GM23248 (cell line): ENCODE measurements at regions not wholly inside any gene's neighbourhood (a gene's known extent, or its start where the extent isn't known, plus 50 kb on each side); places are given as distances from the start of the nearest gene placed in this dataset.

Experiments
- EZH2 ChIP-seq: fragments of 200-600 bp; sonication (generic); IDR thresholded peaks from 2 replicates; pipeline ENCODE4 v1.6.1; 2018; ENCODE audit warnings: antibody characterized with exemption, mild to moderate bottlenecking; ENCODE audit not compliant: insufficient read depth, poor library complexity, severe bottlenecking
- EZH2phosphoT487 ChIP-seq: fragments of 200-600 bp; sonication (generic); IDR thresholded peaks from 2 replicates; pipeline ENCODE4 v1.6.1; 2018; ENCODE audit warnings: antibody characterized with exemption, moderate library complexity, mild to moderate bottlenecking, low read depth; ENCODE audit not compliant: insufficient read depth

- TF ChIP-seq EZH2phosphoT487 (no peak), EZH2 (no peak)
Observed at GRCh38 chr4:26206999-26207398, 113.8 kb upstream of the RBPJ start.
